Activated naive CD4-positive, alpha-beta T cell treated with anti-CD3 and anti-CD28 coated beads, Interleukin-2, amount 50 U/mL, for 72 hours (primary cell): ENCODE measurements at regions not wholly inside any gene's neighbourhood (a gene's known extent, or its start where the extent isn't known, plus 50 kb on each side); places are given as distances from the start of the nearest gene placed in this dataset.
"Not testable (repeated sequence)": the region's sequence is repeated elsewhere in the genome, so short reads cannot be mapped to it uniquely, and the experiment has no call there.

ENCODE experiments used
- ATAC-seq, 2 donors: fragments of 150-1000 bp; cut with Tn5 transposase; 2 replicates each; pipeline ENCODE4 v1.10.0; 2021; ENCODE audit warnings: mild to moderate bottlenecking in 2 of 2, moderate library complexity in 2 of 2
- DNase-seq, 2 donors: peaks; one replicate each; pipeline ENCODE4 v3.0.0; 2021 to 2022; ENCODE audit warnings: low spot score in 2 of 2
- H3K27ac Mint-ChIP-seq, 2 donors: one replicate each; pipeline ENCODE4 v1.8.0; 2022; ENCODE audit warnings: mild to moderate bottlenecking in 2 of 2, mixed read lengths in 2 of 2
- H3K36me3 Mint-ChIP-seq, 2 donors: one replicate each; pipeline ENCODE4 v1.8.0; 2022; ENCODE audit warnings: mixed read lengths in 2 of 2
- H3K9me3 Mint-ChIP-seq, 2 donors: one replicate each; pipeline ENCODE4 v1.8.0; 2022; ENCODE audit warnings: mixed read lengths in 2 of 2

- Mint-ChIP-seq H3K27ac (no peak overlapping the region), H3K9me3 (peaks cover 6 to 9% of the 10 kb centered on the region in 2 donors), H3K36me3 (no peaks in the 10 kb centered on the region)
- ATAC-seq (no peak), DNase-seq (no peak)
Measured at GRCh38 chr13:58992478-58993042, 1171.2 kb downstream of the DIAPH3 start.

- DNase-seq = no peak
- no peak overlapping the region for H3K27ac Mint-ChIP-seq
- no peaks in the 10 kb centered on the region for H3K36me3 Mint-ChIP-seq
- ATAC-seq = no peak
- peaks cover 6% of the 10 kb centered on the region in 2 donors for H3K9me3 Mint-ChIP-seq
Measured at GRCh38 chr13:58994077-58994476, 1169.7 kb downstream of the DIAPH3 start.

DNA sequence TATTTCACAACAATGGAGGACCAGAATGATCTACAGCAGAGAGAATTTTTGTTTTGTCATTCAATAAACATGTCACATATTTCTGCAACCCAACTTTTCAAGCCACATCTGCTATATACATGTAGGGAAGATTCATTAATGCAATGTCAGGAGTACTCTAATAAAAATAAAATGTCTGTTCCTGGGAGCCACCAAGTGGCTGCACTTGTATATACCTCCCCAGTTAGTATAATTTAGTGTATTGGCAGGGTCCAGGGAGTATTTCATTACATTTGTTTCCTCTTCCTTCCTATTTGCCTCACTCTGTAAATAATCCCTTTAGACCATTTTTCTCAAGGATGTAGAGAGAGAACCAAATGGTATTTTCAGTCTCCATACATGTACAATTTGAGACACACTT lies 1169.0 kb downstream of the DIAPH3 start:
- Mint-ChIP-seq H3K27ac (no peak overlapping the region), H3K36me3 (no peaks in the 10 kb centered on the region), H3K9me3 (peaks cover 6% of the 10 kb centered on the region in 2 donors)
- DNase-seq (no peak), ATAC-seq (no peak)

- ATAC-seq = no peak
- no peak for DNase-seq
- H3K27ac Mint-ChIP-seq = no peak overlapping the region
- no peaks in the 10 kb centered on the region for H3K36me3 Mint-ChIP-seq
- peaks cover 6 to 9% of the 10 kb centered on the region in 2 donors for H3K9me3 Mint-ChIP-seq
Measured at GRCh38 chr13:58998716-58999115, 1165.0 kb downstream of the DIAPH3 start.

DNA sequence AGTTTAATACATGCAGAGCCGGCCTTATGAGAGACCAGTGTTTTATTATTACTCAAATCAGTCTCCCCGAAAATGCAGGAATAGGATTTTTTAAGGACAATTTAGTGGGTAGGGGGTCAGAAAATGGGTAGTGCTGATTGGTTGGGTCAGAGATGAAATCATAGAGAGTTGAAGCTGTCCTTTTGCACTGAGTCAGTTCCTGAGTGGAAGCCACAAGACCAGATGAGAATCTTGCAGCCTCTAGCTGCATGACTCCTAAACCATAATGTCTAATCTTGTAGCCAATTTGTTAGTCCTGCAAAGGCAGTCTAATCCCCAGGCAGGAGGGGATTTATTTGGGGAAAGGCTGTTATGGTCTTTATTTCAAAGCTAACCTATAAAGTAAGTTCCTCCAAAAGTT lies 1163.9 kb downstream of the DIAPH3 start:
- Mint-ChIP-seq H3K36me3 (no peaks in the 10 kb centered on the region), H3K9me3 (peaks cover 6 to 9% of the 10 kb centered on the region in 2 donors), H3K27ac (no peak overlapping the region)
- ATAC-seq = no peak
- no peak for DNase-seq

DNA sequence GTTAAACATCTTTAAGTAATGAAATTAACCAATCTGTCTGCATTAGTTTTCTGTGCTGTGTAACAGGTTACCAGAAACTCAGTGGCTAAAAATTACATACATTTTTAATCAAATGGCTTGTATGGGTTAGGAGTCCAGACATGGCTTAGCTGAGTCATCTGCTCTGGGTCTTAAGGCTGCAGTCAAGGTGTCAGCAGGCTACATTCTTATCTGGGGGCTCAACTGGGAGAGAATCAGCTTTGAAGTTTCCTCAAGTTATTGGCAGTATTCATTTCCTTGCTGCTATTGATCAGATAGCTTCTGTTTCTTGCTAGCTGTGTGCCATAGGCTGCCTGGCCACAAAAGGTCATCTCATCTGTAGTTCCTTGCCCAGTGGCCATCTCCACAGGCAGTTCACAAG lies 1163.0 kb downstream of the DIAPH3 start:
- ATAC-seq = no peak
- no peak overlapping the region for H3K27ac Mint-ChIP-seq
- H3K9me3 Mint-ChIP-seq = peaks cover 6 to 9% of the 10 kb centered on the region in 2 donors

GRCh38 chr13:59012731-59013130 lies 1151.0 kb downstream of the DIAPH3 start:
- Mint-ChIP-seq H3K27ac (no peak overlapping the region), H3K9me3 (peaks cover 10 to 18% of the 10 kb centered on the region in 2 donors), H3K36me3 (no peaks in the 10 kb centered on the region)
- ATAC-seq = no peak
- no peak for DNase-seq

More for the DNA sequence above, 1163.0 kb downstream of the DIAPH3 start:
- DNase-seq = no peak
- H3K36me3 Mint-ChIP-seq = no peaks in the 10 kb centered on the region

DNA sequence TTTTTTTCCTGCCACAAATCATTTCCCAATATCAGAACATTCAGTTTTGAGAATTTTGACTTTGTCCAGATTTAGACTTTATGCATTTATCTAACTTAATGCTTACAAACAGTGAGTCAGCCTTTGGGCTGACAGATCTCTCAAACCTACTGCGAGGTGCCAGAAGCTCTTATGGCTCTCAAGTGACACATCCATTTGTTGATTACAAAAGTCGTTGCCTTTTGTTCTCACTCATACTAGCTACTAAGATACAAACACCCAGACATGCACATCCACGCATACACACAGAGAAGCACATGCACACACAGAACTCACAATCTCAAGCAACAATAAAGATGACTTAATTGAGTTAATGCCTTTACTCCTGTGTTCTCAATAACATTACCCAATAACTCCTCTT lies 1147.5 kb downstream of the DIAPH3 start:
- Mint-ChIP-seq H3K9me3 (peaks cover 7 to 13% of the 10 kb centered on the region in 2 donors), H3K36me3 (no peaks in the 10 kb centered on the region), H3K27ac (no peak overlapping the region)
- ATAC-seq (no peak), DNase-seq (no peak)

- Mint-ChIP-seq H3K36me3 (no peaks in the 10 kb centered on the region), H3K9me3 (peaks cover 0 to 4% of the 10 kb centered on the region in 2 donors), H3K27ac (no peak overlapping the region)
- ATAC-seq = no peak
- DNase-seq = no peak
Measured at GRCh38 chr13:59024434-59024833, 1139.3 kb downstream of the DIAPH3 start.

GRCh38 chr13:59034198-59034597 lies 1129.5 kb downstream of the DIAPH3 start:
- ATAC-seq (no peak), DNase-seq (no peak)
- Mint-ChIP-seq H3K9me3 (peaks cover 3 to 4% of the 10 kb centered on the region in 2 donors), H3K36me3 (no peaks in the 10 kb centered on the region), H3K27ac (no peak overlapping the region)

DNA sequence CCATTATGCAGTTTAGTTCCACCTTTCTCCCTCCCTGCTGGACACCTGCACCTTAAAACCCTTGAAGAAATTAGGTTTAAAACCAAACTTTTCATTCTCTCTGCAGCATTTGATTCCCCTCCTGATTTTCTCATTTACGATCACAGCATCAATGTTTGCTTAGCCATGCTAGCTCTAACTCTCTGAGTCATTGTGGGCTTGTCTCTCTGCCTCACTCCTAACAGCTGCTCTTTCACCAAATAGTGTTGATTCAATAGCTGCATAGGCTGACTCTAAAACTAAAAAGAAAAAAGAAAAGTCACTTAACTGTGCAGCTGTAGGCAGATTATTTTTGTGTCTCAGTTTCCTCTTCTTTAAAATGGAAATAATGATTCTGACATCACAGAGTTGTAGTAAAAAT lies 1124.9 kb downstream of the DIAPH3 start:
- no peak for ATAC-seq
- Mint-ChIP-seq H3K27ac (no peak overlapping the region), H3K9me3 (peaks cover 3 to 15% of the 10 kb centered on the region in 2 donors), H3K36me3 (no peaks in the 10 kb centered on the region)
- no peak for DNase-seq

GRCh38 chr13:59043016-59043415 lies 1120.7 kb downstream of the DIAPH3 start:
- DNase-seq (no peak), ATAC-seq (no peak)
- H3K27ac Mint-ChIP-seq = no peak overlapping the region
- H3K36me3 Mint-ChIP-seq = no peaks in the 10 kb centered on the region
- peaks cover 7 to 15% of the 10 kb centered on the region in 2 donors for H3K9me3 Mint-ChIP-seq

GRCh38 chr13:59047546-59047945 lies 1116.2 kb downstream of the DIAPH3 start:
- Mint-ChIP-seq H3K36me3 (no peaks in the 10 kb centered on the region), H3K27ac (no peak overlapping the region), H3K9me3 (peaks cover 10 to 12% of the 10 kb centered on the region in 2 donors)
- DNase-seq = no peak
- no peak for ATAC-seq

DNA sequence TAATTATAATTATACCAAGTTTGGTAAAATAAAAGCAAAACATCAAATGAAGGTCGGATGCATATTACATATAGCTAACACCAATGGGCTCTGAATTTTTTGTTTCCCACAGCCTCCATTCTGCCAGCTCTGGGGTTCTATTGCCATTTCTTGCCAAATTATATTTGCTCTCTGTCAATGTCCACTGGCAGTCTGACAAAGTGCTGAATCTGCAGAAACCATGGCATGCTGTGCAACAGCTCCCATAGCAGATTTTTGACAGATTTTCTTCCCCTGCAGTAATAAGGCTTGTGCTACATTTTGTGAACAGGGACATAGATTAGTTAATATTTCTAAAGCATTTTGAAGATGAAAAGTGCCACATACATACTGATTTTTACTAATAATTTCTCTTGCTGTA lies 1102.1 kb downstream of the DIAPH3 start:
- DNase-seq (no peak), ATAC-seq (no peak)
- Mint-ChIP-seq H3K36me3 (no peaks in the 10 kb centered on the region), H3K27ac (no peak overlapping the region), H3K9me3 (no peaks in the 10 kb centered on the region)

GRCh38 chr13:59064042-59064441 lies 1099.7 kb downstream of the DIAPH3 start:
- no peaks in the 10 kb centered on the region for H3K36me3 Mint-ChIP-seq
- ATAC-seq = no peak
- no peak for DNase-seq
- no peaks in the 10 kb centered on the region for H3K9me3 Mint-ChIP-seq
- no peak overlapping the region for H3K27ac Mint-ChIP-seq

GRCh38 chr13:59076386-59076785 lies 1087.3 kb downstream of the DIAPH3 start:
- peaks cover 22 to 45% of the 10 kb centered on the region in 2 donors for H3K9me3 Mint-ChIP-seq
- not testable (repeated sequence) for H3K27ac Mint-ChIP-seq, ATAC-seq

GRCh38 chr13:59086147-59086546 lies 1077.6 kb downstream of the DIAPH3 start:
- no peak for ATAC-seq
- DNase-seq = no peak

More at GRCh38 chr13:59076386-59076785, 1087.3 kb downstream of the DIAPH3 start:
- H3K36me3 Mint-ChIP-seq = peaks cover 0 to 36% of the 10 kb centered on the region in 2 donors
- not testable (repeated sequence) for DNase-seq

GRCh38 chr13:59088716-59089115 lies 1075.0 kb downstream of the DIAPH3 start:
- no peak for DNase-seq
- no peak for ATAC-seq
- peaks cover 5 to 7% of the 10 kb centered on the region in 2 donors for H3K9me3 Mint-ChIP-seq
- H3K27ac Mint-ChIP-seq = no peak overlapping the region
- no peaks in the 10 kb centered on the region for H3K36me3 Mint-ChIP-seq

More at GRCh38 chr13:59086147-59086546, 1077.6 kb downstream of the DIAPH3 start:
- peaks cover 9 to 12% of the 10 kb centered on the region in 2 donors for H3K9me3 Mint-ChIP-seq
- H3K36me3 Mint-ChIP-seq = no peaks in the 10 kb centered on the region
- H3K27ac Mint-ChIP-seq = no peak overlapping the region
